ENCODE measurements at regions not wholly inside any gene's neighbourhood (a gene's known extent, or its start where the extent isn't known, plus 50 kb on each side); places are given as distances from the start of the nearest gene placed in this dataset.

- POLR2A ChIA-PET (ENCODE audit: unreplicated experiment) = no interaction called here
- Histone ChIP-seq H2AFZ (replicated peaks; ENCODE audit: low read length, poor library complexity) (no peak overlapping the region), H3K9ac (ENCODE audit: low read depth, low read length) (no peak overlapping the region), H3K79me1 (ENCODE audit: low read depth in 1 of 2, low read length in 2 of 2) (no peaks in the 10 kb centered on the region), H3K56ac (ENCODE audit: extremely low read depth, insufficient read depth, low read length) (no peak overlapping the region), H3K27me3 (ENCODE audit: control insufficient read depth, insufficient read depth, low read length) (peaks cover 3% of the 10 kb centered on the region; the same call in 1 of the 2 replicates), H3K4ac (ENCODE audit: low read depth, low read length) (no peak overlapping the region), H3K23ac (ENCODE audit: low read depth, low read length) (no peak overlapping the region), H4K8ac (ENCODE audit: low read depth in 2 of 2, low read length in 2 of 2) (no peak overlapping the region), H2AK9ac (replicated peaks; ENCODE audit: low read depth, low read length, poor library complexity) (no peak overlapping the region), H3K9me1 (ENCODE audit: insufficient read depth, low read length) (no peaks in the 10 kb centered on the region), H3K27ac (ENCODE audit: insufficient read depth, low read length) (no peak overlapping the region), H3K4me2 (ENCODE audit: low read depth, low read length) (no peak overlapping the region), H4K5ac (ENCODE audit: low read depth, low read length) (no peak overlapping the region), H3K4me1 (ENCODE audit: control insufficient read depth, insufficient read depth, low read length) (no peaks in the 10 kb centered on the region), H3K14ac (replicated peaks; ENCODE audit: low read depth, low read length) (no peak overlapping the region), H3K4me3 (ENCODE audit: insufficient read depth, low read depth, low read length) (no peak overlapping the region), H4K20me1 (ENCODE audit: insufficient read depth, low read length) (no peaks in the 10 kb centered on the region), H2BK5ac (ENCODE audit: low read depth, low read length, poor library complexity, severe bottlenecking) (no peak overlapping the region), H4K91ac (ENCODE audit: insufficient read depth, low read depth, low read length) (no peak overlapping the region), H3K36me3 (ENCODE audit: control insufficient read depth, insufficient read depth, low read length) (no peaks in the 10 kb centered on the region), H2BK15ac (ENCODE audit: low read depth, low read length) (no peak overlapping the region), H2BK20ac (ENCODE audit: low read depth, low read length) (no peak overlapping the region), H3K9me3 (ENCODE audit: control insufficient read depth, insufficient read depth, low read length) (no peaks in the 10 kb centered on the region), H3K18ac (ENCODE audit: low read depth, low read length) (no peak overlapping the region), H2BK120ac (ENCODE audit: low read depth, low read length) (no peak overlapping the region), H2AK5ac (ENCODE audit: low read depth, low read length) (no peak overlapping the region)
- in situ Hi-C loops (cut with MboI; ENCODE audit: low sequenced_read_pairs) = no loop called here
- no peak for DNase-seq
- intact Hi-C loops (cut with micrococcal nuclease) = no loop called here
- no peak for TF ChIP-seq RAD21 (IDR thresholded peaks at IDR 0.05; ENCODE audit: low read length)
- no peak for TF ChIP-seq SMC3 (IDR thresholded peaks at IDR 0.05; ENCODE audit: low read depth, low read length)
- dilution Hi-C loops (cut with HindIII; ENCODE audit: low sequenced_read_pairs, unreplicated experiment) = no loop called here
- CTCF ChIA-PET = interaction anchor here (0.6 kb wide), 1 partner anchor 48 kb away, joined by 3 read pairs; no protein-coding TSS in a partner anchor
- BruUV-seq (replicated peaks) = no TSS peak
- WGBS, 2 experiments (ENCODE audit: extremely low coverage in 2 of 2, insufficient read length in 1 of 2) = 82% methylated on average over 3 of the region's 11 CpGs; no CpG with 5 or more reads in 1 of the 2 experiments
- ATAC-seq (ENCODE audit: low read depth) = no peak
Observed at GRCh38 chr18:10182009-10182624, 268.3 kb downstream of the VAPA start.

All from IMR-90 (cell line).